ENCODE measurements at regions not wholly inside any gene's neighbourhood (a gene's known extent, or its start where the extent isn't known, plus 50 kb on each side); places are given as distances from the start of the nearest gene placed in this dataset.
"Not testable (repeated sequence)": the region's sequence is repeated elsewhere in the genome, so short reads cannot be mapped to it uniquely, and the experiment has no call there.

- CTCF ChIA-PET (ENCODE audit: unreplicated experiment), result not testable (repeated sequence)
These were observed 346.0 kb downstream of the CNTNAP3B start for GRCh38 chr9:41783070-41783810.

GRCh38 chr9:41781899-41782298 is 347.3 kb downstream of the CNTNAP3B start:
- H3K4me2 ChIP-seq (ENCODE audit: low read length); H3K9me3 ChIP-seq (ENCODE audit: low read length); H3K79me2 ChIP-seq (ENCODE audit: insufficient read depth, low read depth, low read length); H3K9me2 ChIP-seq (ENCODE audit: insufficient read depth, low read length); POLR2A ChIA-PET; H3K36me3 ChIP-seq (ENCODE audit: insufficient read depth, low read length); H3K27ac ChIP-seq (ENCODE audit: low read depth, low read length, poor library complexity, severe bottlenecking); H4K20me1 ChIP-seq (ENCODE audit: insufficient read depth, low read length); H3K4me1 ChIP-seq (ENCODE audit: insufficient read depth, low read length, poor library complexity, severe bottlenecking); DNase-seq (ENCODE audit: low spot score); intact Hi-C loops (cut with micrococcal nuclease; ENCODE audit: unreplicated experiment); CTCF ChIA-PET (ENCODE audit: unreplicated experiment); H2AFZ ChIP-seq (ENCODE audit: low read length); H3K4me3 ChIP-seq (ENCODE audit: low read depth, low read length, poor library complexity, severe bottlenecking); BruUV-seq (replicated peaks): not testable (repeated sequence)

More at GRCh38 chr9:41783070-41783810, 346.0 kb downstream of the CNTNAP3B start:
- POLR2A ChIA-PET; DNase-seq (ENCODE audit: low spot score); H3K27ac ChIP-seq (ENCODE audit: low read depth, low read length, poor library complexity, severe bottlenecking); H3K4me3 ChIP-seq (ENCODE audit: low read depth, low read length, poor library complexity, severe bottlenecking); H3K79me2 ChIP-seq (ENCODE audit: insufficient read depth, low read depth, low read length); H3K9me2 ChIP-seq (ENCODE audit: insufficient read depth, low read length); intact Hi-C loops (cut with micrococcal nuclease; ENCODE audit: unreplicated experiment); H3K9me3 ChIP-seq (ENCODE audit: low read length); BruUV-seq (replicated peaks); H4K20me1 ChIP-seq (ENCODE audit: insufficient read depth, low read length); H3K4me2 ChIP-seq (ENCODE audit: low read length); H2AFZ ChIP-seq (ENCODE audit: low read length); H3K4me1 ChIP-seq (ENCODE audit: insufficient read depth, low read length, poor library complexity, severe bottlenecking); H3K36me3 ChIP-seq (ENCODE audit: insufficient read depth, low read length): not testable (repeated sequence)

GRCh38 chr9:41779897-41780406 is 349.3 kb downstream of the CNTNAP3B start:
- BruUV-seq (replicated peaks); POLR2A ChIA-PET: not testable (repeated sequence)

GRCh38 chr9:41779192-41779591 is 350.0 kb downstream of the CNTNAP3B start:
- H3K79me2 ChIP-seq (ENCODE audit: insufficient read depth, low read depth, low read length); CTCF ChIA-PET (ENCODE audit: unreplicated experiment); H3K4me2 ChIP-seq (ENCODE audit: low read length); H3K4me3 ChIP-seq (ENCODE audit: low read depth, low read length, poor library complexity, severe bottlenecking); H3K36me3 ChIP-seq (ENCODE audit: insufficient read depth, low read length); DNase-seq (ENCODE audit: low spot score); H3K27ac ChIP-seq (ENCODE audit: low read depth, low read length, poor library complexity, severe bottlenecking); H2AFZ ChIP-seq (ENCODE audit: low read length); H3K9me2 ChIP-seq (ENCODE audit: insufficient read depth, low read length); H4K20me1 ChIP-seq (ENCODE audit: insufficient read depth, low read length); intact Hi-C loops (cut with micrococcal nuclease; ENCODE audit: unreplicated experiment); H3K9me3 ChIP-seq (ENCODE audit: low read length); H3K4me1 ChIP-seq (ENCODE audit: insufficient read depth, low read length, poor library complexity, severe bottlenecking); POLR2A ChIA-PET; BruUV-seq (replicated peaks): not testable (repeated sequence)

More at GRCh38 chr9:41779897-41780406, 349.3 kb downstream of the CNTNAP3B start:
- H3K4me1 ChIP-seq (ENCODE audit: insufficient read depth, low read length, poor library complexity, severe bottlenecking); H3K27ac ChIP-seq (ENCODE audit: low read depth, low read length, poor library complexity, severe bottlenecking); H4K20me1 ChIP-seq (ENCODE audit: insufficient read depth, low read length); H3K9me2 ChIP-seq (ENCODE audit: insufficient read depth, low read length); H3K9me3 ChIP-seq (ENCODE audit: low read length); H3K79me2 ChIP-seq (ENCODE audit: insufficient read depth, low read depth, low read length); H3K36me3 ChIP-seq (ENCODE audit: insufficient read depth, low read length); H3K4me3 ChIP-seq (ENCODE audit: low read depth, low read length, poor library complexity, severe bottlenecking); intact Hi-C loops (cut with micrococcal nuclease; ENCODE audit: unreplicated experiment); H3K4me2 ChIP-seq (ENCODE audit: low read length); H2AFZ ChIP-seq (ENCODE audit: low read length); CTCF ChIA-PET (ENCODE audit: unreplicated experiment); DNase-seq (ENCODE audit: low spot score): not testable (repeated sequence)

GRCh38 chr9:41778535-41779071 is 350.6 kb downstream of the CNTNAP3B start:
- H3K4me2 ChIP-seq (ENCODE audit: low read length); H3K79me2 ChIP-seq (ENCODE audit: insufficient read depth, low read depth, low read length); H4K20me1 ChIP-seq (ENCODE audit: insufficient read depth, low read length); H2AFZ ChIP-seq (ENCODE audit: low read length); H3K36me3 ChIP-seq (ENCODE audit: insufficient read depth, low read length); H3K9me2 ChIP-seq (ENCODE audit: insufficient read depth, low read length); BruUV-seq (replicated peaks); H3K9me3 ChIP-seq (ENCODE audit: low read length); H3K4me3 ChIP-seq (ENCODE audit: low read depth, low read length, poor library complexity, severe bottlenecking); intact Hi-C loops (cut with micrococcal nuclease; ENCODE audit: unreplicated experiment); POLR2A ChIA-PET; CTCF ChIA-PET (ENCODE audit: unreplicated experiment); H3K27ac ChIP-seq (ENCODE audit: low read depth, low read length, poor library complexity, severe bottlenecking); DNase-seq (ENCODE audit: low spot score); H3K4me1 ChIP-seq (ENCODE audit: insufficient read depth, low read length, poor library complexity, severe bottlenecking): not testable (repeated sequence)

GRCh38 chr9:41777536-41777935 is 351.7 kb downstream of the CNTNAP3B start:
- intact Hi-C loops (cut with micrococcal nuclease; ENCODE audit: unreplicated experiment); DNase-seq (ENCODE audit: low spot score); H3K27ac ChIP-seq (ENCODE audit: low read depth, low read length, poor library complexity, severe bottlenecking); H3K4me3 ChIP-seq (ENCODE audit: low read depth, low read length, poor library complexity, severe bottlenecking); BruUV-seq (replicated peaks); H3K79me2 ChIP-seq (ENCODE audit: insufficient read depth, low read depth, low read length); H2AFZ ChIP-seq (ENCODE audit: low read length); H3K4me1 ChIP-seq (ENCODE audit: insufficient read depth, low read length, poor library complexity, severe bottlenecking); POLR2A ChIA-PET; H3K36me3 ChIP-seq (ENCODE audit: insufficient read depth, low read length); H4K20me1 ChIP-seq (ENCODE audit: insufficient read depth, low read length); H3K4me2 ChIP-seq (ENCODE audit: low read length); H3K9me2 ChIP-seq (ENCODE audit: insufficient read depth, low read length); H3K9me3 ChIP-seq (ENCODE audit: low read length); CTCF ChIA-PET (ENCODE audit: unreplicated experiment): not testable (repeated sequence)

All from OCI-LY7 (cell line).